Activated T-cell treated with anti-CD3 and anti-CD28 coated beads, Interleukin-2, amount 50 U/mL, for 24 hours (primary cell): ENCODE measurements at regions not wholly inside any gene's neighbourhood (a gene's known extent, or its start where the extent isn't known, plus 50 kb on each side); places are given as distances from the start of the nearest gene placed in this dataset.
"Not testable (repeated sequence)": the region's sequence is repeated elsewhere in the genome, so short reads cannot be mapped to it uniquely, and the experiment has no call there.

Experiments used
- DNase-seq: peaks from one replicate; pipeline ENCODE4 v3.0.0-alpha.2; 2020
- H3K27ac Mint-ChIP-seq: 2 replicates; pipeline ENCODE4 v1.8.0; 2020; ENCODE audit warnings: mild to moderate bottlenecking, mixed read lengths
- H3K27me3 Mint-ChIP-seq: 2 replicates; pipeline ENCODE4 v1.8.0; 2020; ENCODE audit warnings: mixed read lengths
- H3K36me3 Mint-ChIP-seq: 2 replicates; pipeline ENCODE4 v1.8.0; 2020; ENCODE audit warnings: low read depth, mixed read lengths
- H3K4me1 Mint-ChIP-seq: 2 replicates; pipeline ENCODE4 v1.8.0; 2020; ENCODE audit warnings: low read depth, mixed read lengths
- H3K4me3 Mint-ChIP-seq: 2 replicates; pipeline ENCODE4 v1.8.0; 2020; ENCODE audit warnings: mild to moderate bottlenecking, moderate library complexity, mixed read lengths
- H3K9me3 Mint-ChIP-seq: 2 replicates; pipeline ENCODE4 v1.8.0; 2020; ENCODE audit warnings: mixed read lengths

DNA sequence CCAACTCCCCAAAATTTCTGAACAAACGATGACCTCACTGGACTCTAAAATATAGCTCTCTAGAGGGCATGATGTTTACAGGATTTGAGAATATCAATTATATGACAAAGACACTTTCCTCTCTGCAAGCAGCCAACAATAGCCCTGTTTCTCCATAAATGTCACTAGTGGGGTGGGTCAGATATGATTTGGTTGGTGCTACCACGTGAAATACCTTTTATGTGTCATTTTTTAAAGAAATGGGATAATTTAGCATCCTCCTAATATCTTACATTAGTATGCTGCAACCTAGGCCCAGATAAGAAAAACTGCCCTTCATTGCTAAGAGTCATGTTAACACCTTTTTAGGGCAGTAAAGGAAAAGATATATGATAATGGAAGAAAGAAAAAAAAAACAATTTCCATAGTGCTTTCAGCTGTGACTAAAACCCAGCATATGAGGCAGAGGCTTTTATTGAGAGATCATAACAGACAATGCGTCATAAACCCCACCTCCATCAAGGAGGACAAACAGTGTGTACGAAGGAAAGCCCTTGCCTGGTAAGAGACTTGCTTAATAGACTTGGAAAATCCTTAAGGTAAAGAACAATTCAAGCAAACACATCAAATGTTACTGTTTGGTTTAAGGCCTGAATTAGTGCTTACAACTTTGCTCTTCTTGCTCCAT is 372.4 kb upstream of the PAPPA start:
- no peaks in the 10 kb centered on the region for H3K36me3 Mint-ChIP-seq
- H3K9me3 Mint-ChIP-seq, result peaks cover 2% of the 10 kb centered on the region
- no peaks in the 10 kb centered on the region for H3K27me3 Mint-ChIP-seq
- no peaks in the 10 kb centered on the region for H3K4me1 Mint-ChIP-seq
- H3K4me3 Mint-ChIP-seq, result no peak overlapping the region
- no peak overlapping the region for H3K27ac Mint-ChIP-seq
- no peak for DNase-seq

DNA sequence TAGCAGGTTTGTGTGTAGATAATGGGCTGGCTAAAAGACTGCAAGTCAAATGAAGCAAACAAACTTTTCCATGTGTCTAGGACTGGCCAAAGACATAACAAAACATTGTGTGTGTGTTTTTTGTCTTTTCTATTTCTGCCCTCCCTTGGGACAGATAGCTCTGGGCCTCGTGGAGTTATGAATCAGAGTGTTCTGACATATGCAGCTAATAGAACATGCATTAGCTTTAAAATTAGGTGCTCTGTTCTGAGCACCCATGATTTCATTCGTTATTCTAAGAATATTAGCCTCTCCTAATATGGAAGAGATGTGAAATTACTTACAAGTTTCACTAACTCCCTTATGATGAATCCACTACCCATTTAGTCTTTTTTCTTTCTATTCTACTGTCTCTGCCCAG is 367.3 kb upstream of the PAPPA start:
- Mint-ChIP-seq H3K9me3 (peaks cover 2% of the 10 kb centered on the region), H3K4me1 (no peaks in the 10 kb centered on the region), H3K27ac (no peak overlapping the region), H3K27me3 (no peaks in the 10 kb centered on the region), H3K36me3 (no peaks in the 10 kb centered on the region), H3K4me3 (no peak overlapping the region)
- DNase-seq, result no peak

DNA sequence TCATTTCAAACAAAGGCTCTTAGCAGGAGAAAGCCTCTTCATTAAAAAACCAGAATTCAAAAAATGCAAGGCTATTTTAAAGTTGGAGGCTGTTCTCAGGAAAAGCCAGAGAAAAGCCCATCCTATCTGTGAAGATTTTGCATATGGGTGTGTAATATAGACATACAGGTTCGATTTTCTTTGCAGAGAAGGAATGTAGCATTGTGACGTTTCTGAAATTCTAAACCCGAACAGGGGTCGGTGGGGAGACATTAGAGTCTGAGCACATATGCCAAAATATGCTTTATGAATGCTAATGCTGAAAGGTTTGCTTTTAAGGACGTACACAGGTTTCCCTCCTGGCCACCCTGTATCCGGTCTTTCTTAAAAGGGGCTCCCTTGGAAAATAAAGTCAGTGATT is 363.1 kb upstream of the PAPPA start:
- no peak overlapping the region for H3K4me3 Mint-ChIP-seq
- H3K36me3 Mint-ChIP-seq, result no peaks in the 10 kb centered on the region
- no peak for DNase-seq
- no peak overlapping the region for H3K27ac Mint-ChIP-seq
- H3K4me1 Mint-ChIP-seq, result no peaks in the 10 kb centered on the region
- H3K27me3 Mint-ChIP-seq, result no peaks in the 10 kb centered on the region
- no peaks in the 10 kb centered on the region for H3K9me3 Mint-ChIP-seq

DNA sequence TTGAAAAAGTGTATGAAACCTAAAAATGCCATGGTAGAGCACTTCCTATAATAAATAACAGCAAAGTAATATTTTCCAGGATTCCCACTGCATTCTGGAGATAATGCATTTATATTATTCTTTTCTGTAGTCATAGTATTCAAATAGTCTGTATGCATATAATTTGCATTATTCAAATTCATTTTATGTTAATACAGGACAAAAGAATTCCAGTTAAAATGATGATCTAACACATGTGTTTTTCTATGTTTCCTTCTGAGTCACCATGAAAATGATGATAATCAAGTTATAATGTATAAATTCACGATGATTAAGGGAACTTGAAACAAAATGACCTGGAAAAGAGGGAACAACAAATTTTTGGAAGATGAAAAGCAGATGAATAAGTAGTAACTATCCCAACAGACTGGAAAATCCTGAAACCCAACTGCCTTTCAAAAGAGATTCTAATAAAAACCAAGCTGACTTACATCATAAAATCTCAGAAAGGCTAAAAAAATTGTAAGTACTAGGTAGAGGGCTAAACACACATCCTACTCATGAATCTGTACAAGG is 358.6 kb upstream of the PAPPA start:
- Mint-ChIP-seq H3K27me3 (no peaks in the 10 kb centered on the region), H3K4me1 (no peaks in the 10 kb centered on the region), H3K4me3 (no peak overlapping the region), H3K9me3 (no peaks in the 10 kb centered on the region), H3K27ac (no peak overlapping the region), H3K36me3 (no peaks in the 10 kb centered on the region)
- no peak for DNase-seq

DNA sequence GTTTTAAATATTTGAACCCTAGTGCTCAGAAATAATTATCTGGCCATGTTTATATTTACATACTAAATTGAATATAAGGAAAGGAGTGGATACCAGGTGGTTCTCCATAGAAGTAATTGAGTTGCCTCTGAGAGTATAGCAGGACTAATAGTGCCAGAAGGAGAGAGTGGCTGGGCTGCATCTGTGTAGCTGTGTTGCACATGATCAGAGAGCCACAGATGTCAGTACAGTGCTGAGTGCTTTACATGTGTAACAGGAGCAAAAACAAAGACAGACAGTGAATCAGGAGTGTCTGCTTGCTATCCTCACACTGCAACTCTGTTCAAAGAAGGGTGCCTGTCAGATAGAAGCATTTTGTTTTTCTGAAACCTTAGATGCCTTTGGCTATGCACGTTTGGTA is 353.9 kb upstream of the PAPPA start:
- no peak overlapping the region for H3K27ac Mint-ChIP-seq
- no peak overlapping the region for H3K4me3 Mint-ChIP-seq
- DNase-seq, result no peak
- H3K9me3 Mint-ChIP-seq, result no peaks in the 10 kb centered on the region
- no peaks in the 10 kb centered on the region for H3K4me1 Mint-ChIP-seq
- no peaks in the 10 kb centered on the region for H3K36me3 Mint-ChIP-seq
- no peaks in the 10 kb centered on the region for H3K27me3 Mint-ChIP-seq

DNA sequence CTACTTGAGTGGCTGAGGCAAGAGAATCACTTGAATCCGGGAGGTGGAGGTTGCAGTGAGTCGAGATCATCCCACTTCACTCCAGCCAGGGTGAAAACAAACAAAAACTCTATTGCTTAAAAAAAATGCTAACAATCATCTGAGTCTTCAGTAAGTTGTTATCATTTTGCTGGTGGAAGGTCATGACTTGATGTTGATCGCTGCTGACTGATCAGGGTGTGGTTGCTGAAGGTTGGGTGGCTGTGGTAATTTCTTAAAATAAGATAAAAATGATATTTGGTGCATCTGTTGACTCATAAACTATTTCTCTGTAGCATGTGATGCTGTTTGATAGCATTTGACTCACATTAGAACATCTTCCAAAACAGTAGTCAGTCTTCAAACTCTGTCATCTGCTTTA is 349.4 kb upstream of the PAPPA start:
- H3K36me3 Mint-ChIP-seq, result no peaks in the 10 kb centered on the region
- H3K9me3 Mint-ChIP-seq, result no peaks in the 10 kb centered on the region
- no peak overlapping the region for H3K27ac Mint-ChIP-seq
- DNase-seq, result no peak
- H3K27me3 Mint-ChIP-seq, result no peaks in the 10 kb centered on the region
- no peak overlapping the region for H3K4me3 Mint-ChIP-seq
- H3K4me1 Mint-ChIP-seq, result no peaks in the 10 kb centered on the region

DNA sequence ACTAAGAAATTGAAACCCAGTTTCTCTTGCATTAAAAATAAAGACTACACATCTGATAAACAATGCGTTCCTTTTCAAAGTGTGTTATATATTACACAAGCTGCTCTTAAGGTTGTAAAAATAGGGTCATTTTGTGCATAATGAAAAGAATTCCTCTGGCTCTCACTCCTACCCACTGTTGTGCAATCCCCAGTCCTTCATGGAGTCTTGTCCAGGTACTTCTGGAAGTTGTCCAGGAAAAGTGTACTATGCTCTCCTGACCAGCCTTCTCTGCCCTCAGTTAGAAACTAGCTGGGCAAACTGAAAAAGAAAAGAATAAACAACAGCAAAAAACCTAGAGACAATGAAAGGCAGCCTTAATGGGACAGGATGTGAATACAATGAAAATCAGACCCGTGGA is 345.5 kb upstream of the PAPPA start:
- Mint-ChIP-seq H3K36me3 (no peaks in the 10 kb centered on the region), H3K4me3 (no peak overlapping the region), H3K4me1 (no peaks in the 10 kb centered on the region), H3K9me3 (no peaks in the 10 kb centered on the region), H3K27me3 (no peaks in the 10 kb centered on the region), H3K27ac (no peak overlapping the region)
- DNase-seq, result no peak

DNA sequence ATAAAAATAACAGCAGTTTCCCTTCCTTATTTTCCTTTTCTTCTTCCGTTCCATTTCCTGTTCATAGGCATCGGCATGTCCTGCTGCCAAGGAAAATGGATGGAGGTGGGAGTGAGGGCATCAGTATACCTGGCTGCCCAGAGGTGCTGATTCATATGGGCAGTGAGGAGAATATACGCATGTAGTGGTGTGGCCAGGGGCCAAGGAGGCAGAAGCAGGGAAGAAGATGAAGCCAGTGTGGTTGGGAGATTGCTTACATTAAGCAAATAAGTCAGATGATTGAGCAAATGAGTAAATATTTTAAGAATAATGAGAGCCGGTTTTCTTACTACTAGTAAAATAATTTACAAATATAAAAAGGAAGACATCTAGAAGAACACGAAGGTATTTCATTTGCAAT is 344.9 kb upstream of the PAPPA start:
- no peak overlapping the region for H3K27ac Mint-ChIP-seq
- H3K36me3 Mint-ChIP-seq, result no peaks in the 10 kb centered on the region
- no peaks in the 10 kb centered on the region for H3K9me3 Mint-ChIP-seq
- no peaks in the 10 kb centered on the region for H3K27me3 Mint-ChIP-seq
- H3K4me1 Mint-ChIP-seq, result no peaks in the 10 kb centered on the region
- DNase-seq, result no peak
- H3K4me3 Mint-ChIP-seq, result no peak overlapping the region

DNA sequence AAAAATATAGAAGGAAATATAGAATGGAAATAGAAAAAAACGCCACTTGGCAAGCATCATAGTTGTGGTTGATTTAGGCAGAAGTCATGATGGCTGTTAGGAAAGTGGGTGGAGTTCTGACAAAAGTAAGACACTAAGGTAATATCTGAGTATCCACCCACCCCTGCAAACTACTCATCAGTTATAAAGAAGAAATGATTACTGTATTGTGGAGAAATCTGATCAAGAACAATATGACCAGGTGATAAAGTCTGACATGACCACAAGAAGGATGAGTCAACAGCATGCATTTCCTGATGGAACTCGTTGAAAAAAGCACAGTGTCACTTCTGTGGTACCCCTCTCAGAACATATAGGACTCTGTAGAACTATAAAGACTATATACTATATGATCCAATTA is 343.4 kb upstream of the PAPPA start:
- H3K4me3 Mint-ChIP-seq, result no peak overlapping the region
- H3K27me3 Mint-ChIP-seq, result no peaks in the 10 kb centered on the region
- no peaks in the 10 kb centered on the region for H3K4me1 Mint-ChIP-seq
- H3K36me3 Mint-ChIP-seq, result no peaks in the 10 kb centered on the region
- H3K27ac Mint-ChIP-seq, result no peak overlapping the region
- H3K9me3 Mint-ChIP-seq, result peaks cover 2% of the 10 kb centered on the region
- DNase-seq, result no peak

DNA sequence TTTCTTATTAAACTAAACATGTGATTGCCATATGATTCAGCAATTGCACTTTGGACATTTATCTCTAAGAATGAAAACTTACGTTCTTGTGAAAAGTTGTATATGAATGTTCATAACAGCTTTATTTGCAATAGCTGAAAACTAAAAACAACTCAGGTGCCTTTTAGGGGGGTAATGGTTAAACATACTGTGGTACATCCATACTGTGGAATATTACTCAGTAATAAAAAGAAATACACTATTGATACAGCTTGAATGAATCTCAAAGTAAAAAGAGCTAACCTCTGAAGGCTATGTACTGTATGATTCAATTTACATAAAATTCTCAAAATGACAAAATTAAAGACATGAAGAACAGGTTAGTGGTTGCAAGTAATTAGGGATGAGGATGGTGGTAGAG is 339.5 kb upstream of the PAPPA start:
- Mint-ChIP-seq H3K27ac (no peak overlapping the region), H3K9me3 (peaks cover 2% of the 10 kb centered on the region), H3K4me3 (no peak overlapping the region), H3K4me1 (no peaks in the 10 kb centered on the region), H3K27me3 (no peaks in the 10 kb centered on the region), H3K36me3 (no peaks in the 10 kb centered on the region)
- DNase-seq, result no peak

DNA sequence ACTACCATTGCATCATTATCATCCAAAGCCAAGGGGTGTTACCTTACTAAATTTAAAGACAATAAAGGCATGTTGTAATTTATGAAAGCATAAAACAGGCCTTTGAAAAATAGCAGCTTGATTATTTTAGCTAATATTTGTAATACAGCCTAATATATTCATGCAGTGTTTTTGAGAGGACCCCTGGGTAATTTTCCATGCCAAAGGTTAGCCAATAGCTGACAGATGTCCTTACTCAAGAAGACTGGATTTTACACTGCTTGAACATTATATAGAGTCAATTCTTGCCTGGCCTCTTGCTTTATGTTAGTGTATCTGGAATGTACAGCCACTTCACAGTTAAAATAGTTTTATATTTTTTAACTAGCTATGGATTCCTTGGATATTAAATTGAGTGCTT is 337.8 kb upstream of the PAPPA start:
- no peaks in the 10 kb centered on the region for H3K36me3 Mint-ChIP-seq
- no peak for DNase-seq
- no peaks in the 10 kb centered on the region for H3K4me1 Mint-ChIP-seq
- H3K27ac Mint-ChIP-seq, result no peak overlapping the region
- peaks cover 2% of the 10 kb centered on the region for H3K9me3 Mint-ChIP-seq
- no peak overlapping the region for H3K4me3 Mint-ChIP-seq
- no peaks in the 10 kb centered on the region for H3K27me3 Mint-ChIP-seq

DNA sequence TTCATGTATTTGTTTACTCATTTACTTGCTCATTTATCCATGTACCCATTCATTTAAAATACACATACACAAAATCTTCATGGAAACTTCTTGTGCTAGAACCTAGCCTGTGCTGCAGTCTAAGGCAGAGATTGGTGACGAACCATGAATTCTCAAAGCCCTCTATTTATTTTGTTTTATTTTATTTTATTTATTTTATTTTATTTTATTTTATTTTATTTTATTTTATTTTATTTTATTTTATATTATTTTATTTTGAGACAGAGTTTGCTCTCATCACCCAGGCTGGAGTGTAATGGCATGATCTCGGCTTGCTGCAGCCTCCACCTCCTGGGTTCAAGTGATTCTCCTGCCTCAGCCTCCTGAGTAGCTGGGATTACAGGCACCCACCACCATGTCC is 334.9 kb upstream of the PAPPA start:
- not testable (repeated sequence) for H3K9me3 Mint-ChIP-seq, DNase-seq, H3K4me1 Mint-ChIP-seq, H3K36me3 Mint-ChIP-seq, H3K27ac Mint-ChIP-seq, H3K4me3 Mint-ChIP-seq, H3K27me3 Mint-ChIP-seq

DNA sequence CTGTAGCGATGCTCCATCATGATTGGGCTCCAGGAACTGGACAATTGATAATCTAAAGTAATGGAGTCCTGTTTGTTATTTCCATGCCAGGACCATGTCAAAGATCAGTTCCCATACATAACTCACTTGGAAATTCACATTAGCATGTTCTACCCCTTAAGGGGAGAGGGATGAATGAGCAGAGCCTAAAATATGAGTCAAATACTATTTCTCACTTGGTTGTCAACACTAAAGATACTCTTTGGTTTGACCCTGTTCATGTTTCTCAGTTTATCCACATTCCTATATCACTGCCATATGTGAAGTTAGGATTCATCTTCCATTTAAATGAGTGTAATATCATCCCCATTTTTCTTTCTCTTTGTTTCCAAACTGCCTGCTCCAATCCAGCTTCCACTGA is 321.6 kb upstream of the PAPPA start:
- DNase-seq, result no peak
- H3K27me3 Mint-ChIP-seq, result no peaks in the 10 kb centered on the region
- H3K9me3 Mint-ChIP-seq, result no peaks in the 10 kb centered on the region
- no peak overlapping the region for H3K27ac Mint-ChIP-seq
- no peaks in the 10 kb centered on the region for H3K36me3 Mint-ChIP-seq
- H3K4me3 Mint-ChIP-seq, result no peak overlapping the region
- H3K4me1 Mint-ChIP-seq, result no peaks in the 10 kb centered on the region

DNA sequence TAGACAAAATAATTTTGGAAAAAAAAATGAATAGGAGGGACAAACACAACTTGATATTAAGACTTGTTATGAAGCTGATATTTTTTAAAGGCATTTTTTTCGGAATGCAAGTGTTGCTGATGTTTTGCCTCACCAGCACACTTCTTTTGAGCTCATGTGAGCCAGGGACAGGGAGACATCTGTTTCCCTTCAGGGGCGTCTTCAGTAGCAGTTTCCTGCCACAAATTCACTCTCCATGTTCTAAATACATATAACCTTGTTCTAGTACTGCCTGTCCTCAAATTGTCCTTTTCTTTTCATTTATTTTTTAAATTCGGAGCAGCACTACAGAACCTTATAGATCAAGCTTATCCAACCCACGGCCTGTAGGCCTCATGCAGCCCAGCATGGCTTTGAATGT is 316.0 kb upstream of the PAPPA start:
- no peaks in the 10 kb centered on the region for H3K27me3 Mint-ChIP-seq
- H3K4me3 Mint-ChIP-seq, result no peak overlapping the region
- H3K9me3 Mint-ChIP-seq, result no peaks in the 10 kb centered on the region
- H3K4me1 Mint-ChIP-seq, result no peaks in the 10 kb centered on the region
- H3K36me3 Mint-ChIP-seq, result no peaks in the 10 kb centered on the region
- no peak for DNase-seq
- no peak overlapping the region for H3K27ac Mint-ChIP-seq

DNA sequence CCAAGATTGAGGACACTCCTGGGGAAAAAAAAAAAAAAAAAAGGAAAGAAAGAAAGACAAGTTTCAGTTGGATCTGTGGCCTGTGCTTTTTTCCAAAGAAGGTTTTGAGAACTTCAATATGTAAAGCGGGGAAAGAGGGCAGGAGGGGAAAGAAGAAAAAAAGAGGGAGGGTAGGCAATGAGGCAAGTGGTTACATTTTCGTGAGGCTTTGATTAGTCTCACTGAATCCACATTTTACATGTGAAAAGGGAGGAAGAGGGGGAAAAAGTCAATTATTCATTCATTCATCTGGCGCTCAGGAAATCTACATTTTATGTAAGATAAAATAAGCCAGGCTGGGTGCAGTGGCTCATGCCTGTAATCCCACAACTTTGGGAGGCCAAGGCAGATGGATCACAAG is 315.2 kb upstream of the PAPPA start:
- Mint-ChIP-seq H3K36me3 (no peaks in the 10 kb centered on the region), H3K4me3 (no peak overlapping the region), H3K9me3 (no peaks in the 10 kb centered on the region)

DNA sequence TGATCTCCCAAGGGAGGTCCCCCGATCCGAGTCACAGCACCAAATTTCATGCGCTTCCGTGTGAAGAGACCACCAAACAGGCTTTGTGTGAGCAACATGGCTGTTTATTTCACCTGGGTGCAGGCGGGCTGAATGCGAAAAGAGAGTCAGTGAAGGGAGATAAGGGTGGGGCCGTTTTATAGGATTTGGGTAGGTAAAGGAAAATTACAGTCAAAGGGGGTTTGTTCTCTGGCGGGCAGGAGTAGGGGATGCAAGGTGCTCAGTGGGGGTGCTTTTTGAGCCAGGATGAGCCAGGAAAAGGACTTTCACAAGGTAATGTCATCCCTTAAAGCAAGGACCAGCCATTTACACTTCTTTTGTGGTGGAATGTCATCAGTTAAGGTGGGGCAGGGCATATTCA is 309.2 kb upstream of the PAPPA start:
- DNase-seq, H3K36me3 Mint-ChIP-seq, H3K4me3 Mint-ChIP-seq, H3K9me3 Mint-ChIP-seq, H3K4me1 Mint-ChIP-seq, H3K27ac Mint-ChIP-seq, H3K27me3 Mint-ChIP-seq: not testable (repeated sequence)

More for the DNA sequence above, 315.2 kb upstream of the PAPPA start:
- no peak for DNase-seq
- H3K27me3 Mint-ChIP-seq, result no peaks in the 10 kb centered on the region
- no peaks in the 10 kb centered on the region for H3K4me1 Mint-ChIP-seq
- no peak overlapping the region for H3K27ac Mint-ChIP-seq
